ENCODE measurements at regions not wholly inside any gene's neighbourhood (a gene's known extent, or its start where the extent isn't known, plus 50 kb on each side); places are given as distances from the start of the nearest gene placed in this dataset.

DNA sequence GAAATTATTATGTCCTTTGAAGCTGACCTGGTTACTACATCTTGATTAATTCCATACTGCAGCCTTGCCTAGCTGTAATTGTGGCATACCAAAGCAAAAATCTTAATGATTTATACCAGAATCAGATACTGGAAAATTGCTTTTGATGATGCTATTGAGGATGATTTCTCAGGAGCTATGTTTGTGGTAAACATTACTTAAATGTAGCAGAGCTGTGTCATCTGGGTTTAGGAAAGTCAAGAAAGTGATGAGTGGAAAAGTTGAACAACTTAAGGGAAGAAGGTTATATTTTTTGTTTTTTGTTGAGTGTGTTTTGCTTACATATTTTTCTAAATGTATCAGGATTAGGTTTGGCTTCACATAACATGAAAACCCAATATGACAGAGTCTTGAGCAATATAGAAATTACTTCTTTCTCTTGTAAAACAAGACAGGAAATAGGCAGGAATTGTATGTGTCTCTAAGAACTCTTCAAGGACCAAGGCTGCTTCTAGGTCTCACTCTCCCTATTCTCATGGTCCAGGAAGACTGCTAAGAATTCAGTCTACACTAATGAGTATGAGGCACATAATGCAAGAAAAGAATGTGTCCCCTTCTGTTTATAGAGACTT is 87.6 kb upstream of the MTPN start:
- DNase-seq (ENCODE audit: low read depth, low spot score) = no peak
- Histone ChIP-seq H3K4me3 (ENCODE audit: low read length) (no peak overlapping the region), H3K27ac (ENCODE audit: low read length) (no peak overlapping the region), H3K36me3 (ENCODE audit: control insufficient read depth, insufficient read depth, low read length) (no peaks in the 10 kb centered on the region), H3K4me1 (ENCODE audit: control insufficient read depth, insufficient read depth, low read length) (no peaks in the 10 kb centered on the region), H3K27me3 (ENCODE audit: control insufficient read depth, insufficient read depth, low read length) (no peaks in the 10 kb centered on the region), H3K9me3 (ENCODE audit: control insufficient read depth, insufficient read depth, low read length) (no peaks in the 10 kb centered on the region)

DNA sequence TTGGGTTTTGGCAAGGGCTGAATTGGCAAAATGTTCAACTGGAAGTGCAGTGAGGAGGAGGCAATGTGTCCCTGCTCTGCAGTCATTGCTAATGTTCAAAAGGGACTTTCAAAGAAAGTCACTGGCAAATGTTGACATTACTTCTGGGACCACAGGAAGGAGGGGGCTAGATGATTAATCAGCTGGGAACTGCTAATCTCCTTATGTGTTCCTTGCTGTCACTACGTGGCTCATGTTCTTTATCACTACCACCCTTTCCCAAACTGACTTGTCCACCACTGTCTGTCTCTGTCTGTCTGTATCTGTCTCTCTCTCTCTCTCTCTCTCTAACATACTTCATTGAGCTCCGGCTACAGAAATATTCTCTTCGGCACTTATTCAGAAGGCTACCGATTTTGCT is 86.9 kb upstream of the MTPN start:
- no peak for DNase-seq (ENCODE audit: low read depth, low spot score)
- Histone ChIP-seq H3K4me3 (ENCODE audit: low read length) (no peak overlapping the region), H3K4me1 (ENCODE audit: control insufficient read depth, insufficient read depth, low read length) (no peaks in the 10 kb centered on the region), H3K27ac (ENCODE audit: low read length) (no peak overlapping the region), H3K36me3 (ENCODE audit: control insufficient read depth, insufficient read depth, low read length) (no peaks in the 10 kb centered on the region), H3K9me3 (ENCODE audit: control insufficient read depth, insufficient read depth, low read length) (no peaks in the 10 kb centered on the region), H3K27me3 (ENCODE audit: control insufficient read depth, insufficient read depth, low read length) (no peaks in the 10 kb centered on the region)
- no CpG with 5 or more reads among the region's 4 CpGs for WGBS (ENCODE audit: insufficient coverage, insufficient read length)

DNA sequence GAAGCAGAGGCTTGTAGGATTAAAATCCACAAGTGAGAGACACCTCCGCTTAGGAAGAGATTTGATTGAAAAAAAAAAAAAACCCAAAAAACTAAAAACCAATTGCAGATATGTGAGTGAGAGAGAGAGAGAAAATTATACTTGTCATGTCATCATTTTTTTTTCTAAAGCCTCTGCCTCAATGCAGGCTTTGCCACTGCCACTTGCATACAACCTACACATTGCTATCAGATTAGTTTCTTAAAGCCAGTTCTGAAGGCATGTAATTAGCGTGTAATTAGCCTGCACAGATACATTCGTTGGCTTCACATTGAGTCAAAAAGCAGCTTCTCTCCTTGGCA is 86.1 kb upstream of the MTPN start:
- no peaks in the 10 kb centered on the region for H3K27me3 ChIP-seq (ENCODE audit: control insufficient read depth, insufficient read depth, low read length)
- no peaks in the 10 kb centered on the region for H3K4me1 ChIP-seq (ENCODE audit: control insufficient read depth, insufficient read depth, low read length)
- H3K4me3 ChIP-seq (ENCODE audit: low read length) = no peak overlapping the region
- H3K36me3 ChIP-seq (ENCODE audit: control insufficient read depth, insufficient read depth, low read length) = no peaks in the 10 kb centered on the region
- H3K9me3 ChIP-seq (ENCODE audit: control insufficient read depth, insufficient read depth, low read length) = no peaks in the 10 kb centered on the region
- H3K27ac ChIP-seq (ENCODE audit: low read length) = no peak overlapping the region
- DNase-seq (ENCODE audit: low read depth, low spot score) = no peak
- no CpG with 5 or more reads among the region's 3 CpGs for WGBS (ENCODE audit: insufficient coverage, insufficient read length)

DNA sequence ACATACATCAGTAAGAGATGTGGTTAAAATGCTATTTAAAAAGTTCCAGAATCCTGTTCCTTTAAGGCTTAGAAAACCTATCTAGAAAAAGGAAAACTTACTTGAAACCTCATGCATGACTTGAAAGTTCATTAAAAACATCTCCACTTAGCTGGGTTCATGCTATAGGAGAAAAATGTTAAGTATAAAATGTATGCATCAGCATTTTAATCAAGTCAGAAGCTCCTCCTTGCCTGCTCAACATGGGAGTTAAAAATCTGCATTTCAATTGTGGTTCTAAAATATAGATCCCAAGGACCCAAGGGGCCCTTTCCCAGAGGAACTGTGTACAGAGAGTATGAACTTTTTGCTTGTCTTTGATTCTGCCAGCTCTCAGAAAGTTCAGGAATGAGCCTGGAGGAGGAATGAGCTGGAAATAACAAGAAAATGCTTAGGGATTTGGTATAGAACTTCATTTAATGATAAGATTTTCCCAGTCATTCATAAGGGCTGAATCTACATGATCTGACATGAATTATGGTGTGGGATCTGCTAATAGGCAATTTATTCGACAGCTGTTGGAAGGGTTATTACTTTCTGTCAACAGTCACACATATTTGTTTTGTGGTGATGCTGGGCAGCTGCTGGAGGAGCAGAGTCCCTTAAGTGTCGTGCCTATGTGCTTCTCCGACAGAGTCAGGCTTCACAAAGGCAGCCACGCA is 85.6 kb upstream of the MTPN start:
- no peak for DNase-seq (ENCODE audit: low read depth, low spot score)
- Histone ChIP-seq H3K4me1 (ENCODE audit: control insufficient read depth, insufficient read depth, low read length) (no peaks in the 10 kb centered on the region), H3K9me3 (ENCODE audit: control insufficient read depth, insufficient read depth, low read length) (no peaks in the 10 kb centered on the region), H3K27me3 (ENCODE audit: control insufficient read depth, insufficient read depth, low read length) (no peaks in the 10 kb centered on the region), H3K4me3 (ENCODE audit: low read length) (no peak overlapping the region), H3K36me3 (ENCODE audit: control insufficient read depth, insufficient read depth, low read length) (no peaks in the 10 kb centered on the region), H3K27ac (ENCODE audit: low read length) (no peak overlapping the region)
- no CpG with 5 or more reads among the region's 4 CpGs for WGBS (ENCODE audit: insufficient coverage, insufficient read length)

DNA sequence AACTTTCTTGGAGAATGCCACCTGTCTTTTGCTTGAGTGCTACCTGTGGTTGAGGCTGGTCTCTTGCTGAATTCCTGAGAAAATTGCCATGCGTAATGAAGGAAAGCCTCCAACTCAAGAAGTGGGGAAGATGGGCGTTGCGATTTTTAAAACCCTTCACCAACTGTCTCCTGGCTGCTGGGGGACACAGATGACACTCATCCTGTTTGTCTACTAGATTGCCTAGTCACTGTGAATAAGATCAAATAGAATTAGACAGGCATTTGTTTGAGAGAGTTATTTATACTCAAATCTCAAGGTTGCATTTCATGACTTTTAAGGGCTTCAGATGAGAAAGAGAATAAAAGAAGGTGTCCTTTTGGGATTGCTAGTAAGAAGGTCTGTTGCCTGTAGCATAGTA is 84.3 kb upstream of the MTPN start:
- Histone ChIP-seq H3K27me3 (ENCODE audit: control insufficient read depth, insufficient read depth, low read length) (no peaks in the 10 kb centered on the region), H3K4me3 (ENCODE audit: low read length) (no peak overlapping the region), H3K9me3 (ENCODE audit: control insufficient read depth, insufficient read depth, low read length) (no peaks in the 10 kb centered on the region), H3K4me1 (ENCODE audit: control insufficient read depth, insufficient read depth, low read length) (no peaks in the 10 kb centered on the region), H3K36me3 (ENCODE audit: control insufficient read depth, insufficient read depth, low read length) (no peaks in the 10 kb centered on the region), H3K27ac (ENCODE audit: low read length) (no peak overlapping the region)
- no peak for DNase-seq (ENCODE audit: low read depth, low spot score)
- WGBS (ENCODE audit: insufficient coverage, insufficient read length) = no CpG with 5 or more reads among the region's 3 CpGs

DNA sequence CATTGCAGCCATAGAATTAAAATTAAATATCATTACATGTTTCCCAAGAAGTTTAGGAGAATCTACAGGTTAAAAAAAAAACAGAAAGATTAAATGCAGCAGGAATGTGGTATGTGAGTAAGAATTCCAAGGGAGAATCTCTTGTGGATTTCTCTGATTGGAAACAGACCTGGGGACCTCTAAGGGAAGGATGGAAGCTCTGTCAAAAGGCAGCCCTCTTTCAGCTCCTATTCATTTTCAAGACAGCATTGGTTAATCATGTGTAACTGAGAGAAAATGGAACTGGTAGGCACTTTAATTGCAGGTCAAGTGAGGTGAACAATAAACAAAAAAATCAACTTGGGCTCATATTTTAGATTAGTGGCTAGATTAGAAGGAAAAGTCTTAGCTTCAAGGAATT is 81.4 kb upstream of the MTPN start:
- Histone ChIP-seq H3K36me3 (ENCODE audit: control insufficient read depth, insufficient read depth, low read length) (no peaks in the 10 kb centered on the region), H3K27ac (ENCODE audit: low read length) (no peak overlapping the region), H3K4me3 (ENCODE audit: low read length) (no peak overlapping the region), H3K27me3 (ENCODE audit: control insufficient read depth, insufficient read depth, low read length) (no peaks in the 10 kb centered on the region), H3K4me1 (ENCODE audit: control insufficient read depth, insufficient read depth, low read length) (no peaks in the 10 kb centered on the region), H3K9me3 (ENCODE audit: control insufficient read depth, insufficient read depth, low read length) (no peaks in the 10 kb centered on the region)
- no peak for DNase-seq (ENCODE audit: low read depth, low spot score)

DNA sequence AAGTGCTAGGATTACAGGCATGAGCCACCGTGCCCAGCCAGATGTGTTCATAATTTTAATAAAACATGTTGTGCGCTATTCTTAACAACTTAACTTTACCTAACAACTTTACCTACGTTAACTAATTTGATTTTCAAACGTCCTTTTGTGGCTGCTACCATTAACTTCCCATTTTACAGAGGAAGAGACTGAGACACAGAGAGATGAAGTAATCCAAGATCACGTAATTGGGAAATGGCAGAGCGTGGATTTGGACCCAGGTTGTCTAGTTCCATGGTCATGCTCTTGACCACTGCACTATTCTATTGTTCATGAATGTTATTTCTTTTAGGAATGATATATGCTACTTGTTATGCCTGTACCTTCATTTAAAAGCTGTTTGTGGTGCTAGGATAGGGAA is 80.3 kb upstream of the MTPN start:
- H3K9me3 ChIP-seq (ENCODE audit: control insufficient read depth, insufficient read depth, low read length) = no peaks in the 10 kb centered on the region
- H3K36me3 ChIP-seq (ENCODE audit: control insufficient read depth, insufficient read depth, low read length) = no peaks in the 10 kb centered on the region
- no peak for DNase-seq (ENCODE audit: low read depth, low spot score)
- no peak overlapping the region for H3K27ac ChIP-seq (ENCODE audit: low read length)
- no peak overlapping the region for H3K4me3 ChIP-seq (ENCODE audit: low read length)
- no peaks in the 10 kb centered on the region for H3K27me3 ChIP-seq (ENCODE audit: control insufficient read depth, insufficient read depth, low read length)
- H3K4me1 ChIP-seq (ENCODE audit: control insufficient read depth, insufficient read depth, low read length) = no peaks in the 10 kb centered on the region
- 100% methylated on average over 3 of the region's 6 CpGs for WGBS (ENCODE audit: insufficient coverage, insufficient read length)

DNA sequence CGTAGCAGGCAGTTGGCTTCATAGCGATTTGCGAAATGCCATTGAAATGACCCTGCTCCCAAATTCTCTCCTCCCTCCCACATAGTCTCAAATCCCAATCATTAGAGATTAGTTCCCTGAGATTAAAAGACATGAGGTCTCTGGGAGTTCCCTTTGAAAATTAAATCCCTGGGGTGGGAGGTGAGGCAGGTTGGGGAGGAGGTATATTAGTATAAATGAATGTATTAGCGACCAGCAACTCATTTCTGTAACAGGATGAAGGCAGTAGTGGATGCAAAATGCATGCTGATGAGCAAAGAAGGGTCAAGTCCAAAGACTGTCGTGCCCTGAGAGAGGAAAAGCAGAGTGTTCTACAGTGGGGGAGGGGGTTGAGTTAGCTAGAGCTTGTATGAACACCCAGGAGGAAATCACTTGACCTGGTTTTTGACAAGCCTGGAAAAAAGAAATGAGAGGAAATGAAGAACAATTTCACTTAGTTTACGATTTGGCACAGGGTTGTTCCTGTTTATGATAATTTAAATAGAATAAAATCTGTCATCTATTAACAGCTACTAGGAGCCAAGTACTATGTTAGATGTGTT is 79.6 kb upstream of the MTPN start:
- Histone ChIP-seq H3K27ac (ENCODE audit: low read length) (no peak overlapping the region), H3K36me3 (ENCODE audit: control insufficient read depth, insufficient read depth, low read length) (no peaks in the 10 kb centered on the region), H3K9me3 (ENCODE audit: control insufficient read depth, insufficient read depth, low read length) (no peaks in the 10 kb centered on the region), H3K27me3 (ENCODE audit: control insufficient read depth, insufficient read depth, low read length) (no peaks in the 10 kb centered on the region), H3K4me3 (ENCODE audit: low read length) (no peak overlapping the region), H3K4me1 (ENCODE audit: control insufficient read depth, insufficient read depth, low read length) (no peaks in the 10 kb centered on the region)
- DNase-seq (ENCODE audit: low read depth, low spot score) = no peak
- WGBS (ENCODE audit: insufficient coverage, insufficient read length) = no CpG with 5 or more reads among the region's 6 CpGs

DNA sequence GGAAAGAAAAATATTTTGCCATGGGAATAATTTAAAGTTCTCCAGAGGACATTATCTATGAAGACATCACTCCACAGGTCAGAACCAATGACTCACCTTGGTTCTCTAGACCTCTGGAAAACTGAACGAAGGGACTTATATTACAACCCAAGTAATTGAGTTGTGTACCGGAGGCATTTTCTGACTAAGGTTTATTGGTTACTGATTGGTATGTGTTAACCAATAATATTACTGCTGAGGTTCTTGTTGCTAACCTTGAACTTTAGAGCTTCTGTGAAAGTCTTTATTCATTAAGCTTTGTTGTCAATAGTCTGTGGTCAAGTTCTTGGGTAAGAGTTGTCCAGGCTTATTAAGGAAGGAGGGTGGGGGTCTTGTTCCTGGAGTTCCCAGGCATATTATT is 78.1 kb upstream of the MTPN start:
- Histone ChIP-seq H3K36me3 (ENCODE audit: control insufficient read depth, insufficient read depth, low read length) (no peaks in the 10 kb centered on the region), H3K4me3 (ENCODE audit: low read length) (no peak overlapping the region), H3K4me1 (ENCODE audit: control insufficient read depth, insufficient read depth, low read length) (no peaks in the 10 kb centered on the region), H3K9me3 (ENCODE audit: control insufficient read depth, insufficient read depth, low read length) (no peaks in the 10 kb centered on the region), H3K27ac (ENCODE audit: low read length) (no peak overlapping the region), H3K27me3 (ENCODE audit: control insufficient read depth, insufficient read depth, low read length) (no peaks in the 10 kb centered on the region)
- no CpG with 5 or more reads among the region's 2 CpGs for WGBS (ENCODE audit: insufficient coverage, insufficient read length)
- no peak for DNase-seq (ENCODE audit: low read depth, low spot score)

DNA sequence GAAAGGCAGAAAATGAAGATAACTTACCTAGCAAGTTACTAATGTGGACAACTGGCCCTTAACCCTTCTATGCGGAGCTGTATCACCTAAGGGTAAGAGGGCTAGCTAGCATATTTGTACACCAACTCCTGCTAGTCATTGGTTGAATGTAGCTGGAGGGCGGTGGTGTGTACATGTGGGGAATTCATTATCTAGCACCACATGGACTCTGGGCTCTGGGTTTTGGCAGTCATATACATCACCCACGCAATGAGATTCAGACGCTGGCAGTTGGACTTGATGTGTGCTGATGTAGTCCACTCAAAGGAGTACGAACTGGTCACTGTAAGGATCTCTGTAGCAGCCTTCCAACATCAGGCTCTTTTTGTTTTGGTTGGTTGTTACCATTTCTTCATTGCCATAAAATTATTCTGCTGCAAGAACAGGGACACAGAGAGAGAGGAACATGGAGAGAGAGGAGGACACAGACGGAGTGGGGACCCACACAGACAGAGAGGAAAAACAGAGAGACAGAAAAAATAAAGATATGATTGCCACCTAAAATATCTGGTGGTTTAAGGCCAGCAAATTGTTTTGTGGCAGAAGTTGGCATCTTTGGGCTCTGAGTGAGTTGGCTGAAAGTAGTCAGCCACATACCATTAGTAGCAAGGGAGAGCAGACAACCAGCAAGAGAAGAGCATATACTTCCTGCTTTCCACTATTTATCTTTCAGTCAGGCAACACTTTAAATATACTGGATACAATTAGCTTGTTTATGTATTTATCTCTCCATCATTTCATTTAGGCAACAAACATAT is 76.7 kb upstream of the MTPN start:
- no peak for DNase-seq (ENCODE audit: low read depth, low spot score)
- Histone ChIP-seq H3K27me3 (ENCODE audit: control insufficient read depth, insufficient read depth, low read length) (no peaks in the 10 kb centered on the region), H3K4me1 (ENCODE audit: control insufficient read depth, insufficient read depth, low read length) (no peaks in the 10 kb centered on the region), H3K27ac (ENCODE audit: low read length) (no peak overlapping the region), H3K4me3 (ENCODE audit: low read length) (no peak overlapping the region), H3K9me3 (ENCODE audit: control insufficient read depth, insufficient read depth, low read length) (no peaks in the 10 kb centered on the region), H3K36me3 (ENCODE audit: control insufficient read depth, insufficient read depth, low read length) (no peaks in the 10 kb centered on the region)
- WGBS (ENCODE audit: insufficient coverage, insufficient read length) = no CpG with 5 or more reads among the region's 6 CpGs

All from iPS DF 6.9 (cell line).